PC-9 (cell line): ENCODE measurements at regions not wholly inside any gene's neighbourhood (a gene's known extent, or its start where the extent isn't known, plus 50 kb on each side); places are given as distances from the start of the nearest gene placed in this dataset.

Experiments used
- CTCF ChIP-seq: fragments of 200-600 bp; sonication (generic); conservative IDR thresholded peaks from 2 replicates; pipeline ENCODE4 v1.6.1; 2017; ENCODE audit warnings: mixed run types, antibody characterized with exemption, mild to moderate bottlenecking, moderate library complexity
- EZH2 ChIP-seq: fragments of 200-600 bp; sonication (generic); IDR thresholded peaks from 2 replicates; pipeline ENCODE4 v1.8.0; 2017; ENCODE audit warnings: antibody characterized with exemption, low read depth

- no peak for TF ChIP-seq CTCF
- no peak for TF ChIP-seq EZH2
Measured at GRCh38 chr18:37631422-37631821, 65.8 kb upstream of the CELF4 start.
